ENCODE measurements at regions not wholly inside any gene's neighbourhood (a gene's known extent, or its start where the extent isn't known, plus 50 kb on each side); places are given as distances from the start of the nearest gene placed in this dataset.
A peak's percentile ranks its signal among the peaks of the same experiment; 100 is the strongest.

DNA sequence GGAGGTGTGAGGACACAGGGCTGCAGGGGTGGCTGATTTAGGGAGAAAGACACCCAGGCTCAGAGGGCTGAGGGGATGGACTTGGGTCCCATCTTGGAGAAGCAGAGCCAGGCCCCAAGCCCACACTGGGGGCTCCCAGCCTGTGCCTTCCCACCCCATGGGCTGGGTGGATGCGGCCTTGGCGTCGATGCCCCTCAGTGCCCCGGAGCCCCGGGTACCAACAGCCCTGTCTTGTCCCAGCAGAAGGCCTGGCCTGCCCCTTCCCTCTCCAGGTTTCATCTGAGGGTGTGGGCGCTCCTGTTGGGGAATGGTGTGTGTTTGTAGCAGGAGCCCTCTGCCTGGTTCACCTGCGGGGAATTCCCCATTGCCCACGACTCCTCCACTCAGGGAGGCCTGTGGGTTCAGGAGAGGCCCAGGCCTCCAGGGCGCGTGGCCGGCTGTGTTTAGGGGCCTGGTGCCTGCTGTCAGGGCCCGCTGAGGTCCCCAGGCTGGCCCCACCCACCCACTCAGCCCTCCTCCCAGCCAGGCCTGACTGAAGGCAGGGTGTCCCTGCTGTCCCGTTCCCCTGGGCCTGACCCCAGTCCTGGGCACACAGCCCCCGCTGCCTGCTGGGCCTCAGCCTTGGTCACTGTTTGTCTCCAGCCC lies 51.1 kb upstream of the BEGAIN start:
- H3K4me3 ChIP-seq (replicated peaks; ENCODE audit: insufficient read depth, low read length): no peak overlapping the region
- H3K27me3 ChIP-seq (ENCODE audit: insufficient read depth, poor library complexity, severe bottlenecking): peaks cover 3% of the 10 kb centered on the region
- H3K27ac ChIP-seq (replicated peaks): no peak overlapping the region
- TF ChIP-seq SPI1 (IDR thresholded peaks at IDR 0.05; ENCODE audit: borderline replicate concordance, low read depth): no peak
- TF ChIP-seq CTCF (IDR thresholded peaks at IDR 0.05; ENCODE audit: insufficient read depth, low read length): no peak
- no peak for TF ChIP-seq GABPA (IDR thresholded peaks at IDR 0.05; ENCODE audit: low read depth)
- no peak for TF ChIP-seq POLR2AphosphoS5 (IDR thresholded peaks at IDR 0.05; ENCODE audit: low read depth)
- DNase-seq (ENCODE audit: low read depth in 1 of 2, low spot score in 1 of 2): no peak

DNA sequence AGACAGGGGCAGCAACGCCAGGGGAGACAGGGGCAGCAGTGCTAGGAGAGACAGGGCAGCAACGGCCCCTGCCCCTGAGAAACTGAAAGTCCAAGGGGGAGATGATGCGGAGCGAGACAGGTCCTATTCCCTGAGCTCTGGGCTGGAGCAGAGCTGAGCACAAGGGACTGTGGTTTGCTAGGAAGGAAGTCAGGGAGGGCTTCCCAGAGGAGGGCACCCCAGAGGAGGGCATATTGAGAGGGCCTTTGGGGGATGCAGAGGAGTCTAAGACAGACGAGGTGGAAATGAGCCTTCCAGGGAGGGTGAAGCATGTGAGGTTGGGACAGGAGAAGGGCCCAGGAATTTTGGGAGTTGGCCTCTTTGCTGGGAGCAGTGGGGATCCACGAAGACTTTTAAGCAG lies 52.1 kb upstream of the BEGAIN start:
- TF ChIP-seq POLR2AphosphoS5 (IDR thresholded peaks at IDR 0.05; ENCODE audit: low read depth): no peak
- no peak for TF ChIP-seq GABPA (IDR thresholded peaks at IDR 0.05; ENCODE audit: low read depth)
- TF ChIP-seq SPI1 (IDR thresholded peaks at IDR 0.05; ENCODE audit: borderline replicate concordance, low read depth): no peak
- TF ChIP-seq, protein P1, sequence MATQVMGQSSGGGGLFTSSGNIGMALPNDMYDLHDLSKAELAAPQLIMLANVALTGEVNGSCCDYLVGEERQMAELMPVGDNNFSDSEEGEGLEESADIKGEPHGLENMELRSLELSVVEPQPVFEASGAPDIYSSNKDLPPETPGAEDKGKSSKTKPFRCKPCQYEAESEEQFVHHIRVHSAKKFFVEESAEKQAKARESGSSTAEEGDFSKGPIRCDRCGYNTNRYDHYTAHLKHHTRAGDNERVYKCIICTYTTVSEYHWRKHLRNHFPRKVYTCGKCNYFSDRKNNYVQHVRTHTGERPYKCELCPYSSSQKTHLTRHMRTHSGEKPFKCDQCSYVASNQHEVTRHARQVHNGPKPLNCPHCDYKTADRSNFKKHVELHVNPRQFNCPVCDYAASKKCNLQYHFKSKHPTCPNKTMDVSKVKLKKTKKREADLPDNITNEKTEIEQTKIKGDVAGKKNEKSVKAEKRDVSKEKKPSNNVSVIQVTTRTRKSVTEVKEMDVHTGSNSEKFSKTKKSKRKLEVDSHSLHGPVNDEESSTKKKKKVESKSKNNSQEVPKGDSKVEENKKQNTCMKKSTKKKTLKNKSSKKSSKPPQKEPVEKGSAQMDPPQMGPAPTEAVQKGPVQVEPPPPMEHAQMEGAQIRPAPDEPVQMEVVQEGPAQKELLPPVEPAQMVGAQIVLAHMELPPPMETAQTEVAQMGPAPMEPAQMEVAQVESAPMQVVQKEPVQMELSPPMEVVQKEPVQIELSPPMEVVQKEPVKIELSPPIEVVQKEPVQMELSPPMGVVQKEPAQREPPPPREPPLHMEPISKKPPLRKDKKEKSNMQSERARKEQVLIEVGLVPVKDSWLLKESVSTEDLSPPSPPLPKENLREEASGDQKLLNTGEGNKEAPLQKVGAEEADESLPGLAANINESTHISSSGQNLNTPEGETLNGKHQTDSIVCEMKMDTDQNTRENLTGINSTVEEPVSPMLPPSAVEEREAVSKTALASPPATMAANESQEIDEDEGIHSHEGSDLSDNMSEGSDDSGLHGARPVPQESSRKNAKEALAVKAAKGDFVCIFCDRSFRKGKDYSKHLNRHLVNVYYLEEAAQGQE (IDR thresholded peaks at IDR 0.05; ENCODE audit: insufficient replicate concordance, low read depth): no peak
- no peak for DNase-seq (ENCODE audit: low read depth in 1 of 2, low spot score in 1 of 2)
- peaks cover 3% of the 10 kb centered on the region for H3K27me3 ChIP-seq (ENCODE audit: insufficient read depth, poor library complexity, severe bottlenecking)
- no peak overlapping the region for H3K27ac ChIP-seq (replicated peaks)
- H3K4me3 ChIP-seq (replicated peaks; ENCODE audit: insufficient read depth, low read length): no peak overlapping the region

GRCh38 chr14:100640471-100641273 lies 53.5 kb upstream of the BEGAIN start:
- no peak overlapping the region for H3K4me3 ChIP-seq (replicated peaks; ENCODE audit: insufficient read depth, low read length)
- no peak for TF ChIP-seq CTCF (IDR thresholded peaks at IDR 0.05; ENCODE audit: insufficient read depth, low read length)
- no peak for TF ChIP-seq SPI1 (IDR thresholded peaks at IDR 0.05; ENCODE audit: borderline replicate concordance, low read depth)
- TF ChIP-seq GABPA (IDR thresholded peaks at IDR 0.05; ENCODE audit: low read depth): no peak
- TF ChIP-seq POLR2AphosphoS5 (IDR thresholded peaks at IDR 0.05; ENCODE audit: low read depth): peak; percentile 83
- TF ChIP-seq, protein P1 (IDR thresholded peaks at IDR 0.05; ENCODE audit: insufficient replicate concordance, low read depth): no peak
- peaks cover 3% of the 10 kb centered on the region for H3K27me3 ChIP-seq (ENCODE audit: insufficient read depth, poor library complexity, severe bottlenecking)
- peak in 1 of 2 experiments; percentile 76 for DNase-seq (ENCODE audit: low read depth in 1 of 2, low spot score in 1 of 2)
- no peak overlapping the region for H3K27ac ChIP-seq (replicated peaks)

- no peak for DNase-seq (ENCODE audit: low read depth in 1 of 2, low spot score in 1 of 2)
These were observed 54.1 kb upstream of the BEGAIN start for GRCh38 chr14:100641274-100641860.

More at GRCh38 chr14:100641274-100641860, 54.1 kb upstream of the BEGAIN start:
- H3K27ac ChIP-seq (replicated peaks): no peak overlapping the region
- H3K4me3 ChIP-seq (replicated peaks; ENCODE audit: insufficient read depth, low read length): no peak overlapping the region
- H3K27me3 ChIP-seq (ENCODE audit: insufficient read depth, poor library complexity, severe bottlenecking): peaks cover 3% of the 10 kb centered on the region
- TF ChIP-seq, protein P1 (IDR thresholded peaks at IDR 0.05; ENCODE audit: insufficient replicate concordance, low read depth): no peak
- TF ChIP-seq GABPA (IDR thresholded peaks at IDR 0.05; ENCODE audit: low read depth) (no peak), CTCF (IDR thresholded peaks at IDR 0.05; ENCODE audit: insufficient read depth, low read length) (no peak), POLR2AphosphoS5 (IDR thresholded peaks at IDR 0.05; ENCODE audit: low read depth) (no peak), SPI1 (IDR thresholded peaks at IDR 0.05; ENCODE audit: borderline replicate concordance, low read depth) (no peak)
